GM18502 (cell line): ENCODE measurements at regions not wholly inside any gene's neighbourhood (a gene's known extent, or its start where the extent isn't known, plus 50 kb on each side); places are given as distances from the start of the nearest gene placed in this dataset.

Source experiments
- ATAC-seq: cut with Tn5 transposase; IDR thresholded peaks from one replicate; pipeline ENCODE4 v1.9.1; 2021; ENCODE audit warnings: mild to moderate bottlenecking; ENCODE audit not compliant: unreplicated experiment, poor library complexity

GRCh38 chr20:41889126-41889843 is 271.1 kb upstream of the CHD6 start:
- no peak for ATAC-seq

- no peak for ATAC-seq
Measured at GRCh38 chr20:41888434-41888833, 270.3 kb upstream of the CHD6 start.

- ATAC-seq = no peak
Measured at GRCh38 chr20:41887500-41887899, 269.3 kb upstream of the CHD6 start.

- ATAC-seq = no peak
Measured at GRCh38 chr20:41881466-41882046, 263.4 kb upstream of the CHD6 start.

- no peak for ATAC-seq
Measured at GRCh38 chr20:41879123-41879522, 260.9 kb upstream of the CHD6 start.

GRCh38 chr20:41877911-41878310 is 259.7 kb upstream of the CHD6 start:
- no peak for ATAC-seq

- no peak for ATAC-seq
Measured at GRCh38 chr20:41874658-41875057, 256.5 kb upstream of the CHD6 start.

GRCh38 chr20:41872930-41873329 is 254.8 kb upstream of the CHD6 start:
- ATAC-seq = no peak

GRCh38 chr20:41870869-41871462 is 252.8 kb upstream of the CHD6 start:
- ATAC-seq = no peak

GRCh38 chr20:41869261-41869660 is 251.1 kb upstream of the CHD6 start:
- no peak for ATAC-seq

- no peak for ATAC-seq
Measured at GRCh38 chr20:41865938-41866337, 247.8 kb upstream of the CHD6 start.

- no peak for ATAC-seq
Measured at GRCh38 chr20:41862476-41862875, 244.3 kb upstream of the CHD6 start.

- ATAC-seq = no peak
Measured at GRCh38 chr20:41861772-41862422, 243.7 kb upstream of the CHD6 start.

GRCh38 chr20:41854765-41855164 is 236.6 kb upstream of the CHD6 start:
- no peak for ATAC-seq

- ATAC-seq = no peak
Measured at GRCh38 chr20:41853806-41854205, 235.6 kb upstream of the CHD6 start.

- ATAC-seq = no peak
Measured at GRCh38 chr20:41848180-41848579, 230.0 kb upstream of the CHD6 start.

GRCh38 chr20:41837669-41838224 is 219.6 kb upstream of the CHD6 start:
- no peak for ATAC-seq

GRCh38 chr20:41833739-41834138 is 215.6 kb upstream of the CHD6 start:
- ATAC-seq = no peak

GRCh38 chr20:41830702-41831101 is 212.5 kb upstream of the CHD6 start:
- ATAC-seq = no peak

GRCh38 chr20:41819436-41819835 is 201.3 kb upstream of the CHD6 start:
- ATAC-seq = no peak

GRCh38 chr20:41818991-41819390 is 200.8 kb upstream of the CHD6 start:
- no peak for ATAC-seq
